ENCODE measurements at regions not wholly inside any gene's neighbourhood (a gene's known extent, or its start where the extent isn't known, plus 50 kb on each side); places are given as distances from the start of the nearest gene placed in this dataset.

- TF ChIP-seq HNF1A (IDR thresholded peaks at IDR 0.05; ENCODE audit: low read depth) (no peak), HNF1A (CRISPR knock-in tag; IDR thresholded peaks at IDR 0.05; ENCODE audit: borderline replicate concordance) (no peak)
These were observed 76.9 kb upstream of the ST8SIA2 start (continued) for GRCh38 chr15:92316586-92317295.

GRCh38 chr15:92320012-92320699, 73.5 kb upstream of the ST8SIA2 start:
- H3K36me3 ChIP-seq (replicated peaks in 1 of 2; ENCODE audit: control insufficient read depth in 1 of 2, insufficient read depth in 2 of 2, low read length in 2 of 2), result no peaks in the 10 kb centered on the region
- intact Hi-C loops (cut with micrococcal nuclease; ENCODE audit: unreplicated experiment), result no loop called here
- ChIA-PET POLR2A (no interaction called here), CTCF (ENCODE audit: low intra/inter-chr PET ratio, low total read pairs) (no interaction called here)
- H4K20me1 ChIP-seq (ENCODE audit: insufficient read depth, low read length), result no peaks in the 10 kb centered on the region
- no peak overlapping the region for H3K4me3 ChIP-seq (replicated peaks in 1 of 3; ENCODE audit: insufficient read depth in 1 of 3, low read depth in 2 of 3, low read length in 3 of 3)
- 15% methylated on average over 6 of the region's 6 CpGs for WGBS (ENCODE audit: low lambda C conversion rate)
- peaks cover 0 to 1% of the 10 kb centered on the region in 2 experiments; a peak in 1 of 5 replicates for H3K27me3 ChIP-seq (ENCODE audit: control insufficient read depth in 1 of 2, insufficient read depth in 2 of 2, low read length in 2 of 2)
- in situ Hi-C loops (cut with HindIII; ENCODE audit: extremely low pct_ligation_motif_present, low pct_unique_long_range_greater_than_20kb), result no loop called here
- no peak for TF ChIP-seq MED13 (CRISPR knock-in tag; IDR thresholded peaks at IDR 0.05)
- DNase-seq (ENCODE audit: low spot score) (no peak), ATAC-seq (no peak), FAIRE-seq (no peak)
- H3K4me2 ChIP-seq (ENCODE audit: low read depth, low read length), result no peak overlapping the region
- no peak overlapping the region for H2AFZ ChIP-seq (ENCODE audit: low read length)
- no peaks in the 10 kb centered on the region for H3K4me1 ChIP-seq (ENCODE audit: insufficient read depth, low read length)
- no peaks in the 10 kb centered on the region for H3K79me2 ChIP-seq (ENCODE audit: insufficient read depth, low read length)
- H3K27ac ChIP-seq (ENCODE audit: extremely low read length, insufficient read depth, low read length), result no peak overlapping the region
- no TSS peak for BruUV-seq (replicated peaks)
- no peak overlapping the region for H3K9ac ChIP-seq (ENCODE audit: insufficient read depth, low read depth, low read length)
- no peaks in the 10 kb centered on the region for H3K9me3 ChIP-seq (ENCODE audit: low read length)

All from HepG2 (cell line).